ENCODE measurements at regions not wholly inside any gene's neighbourhood (a gene's known extent, or its start where the extent isn't known, plus 50 kb on each side); places are given as distances from the start of the nearest gene placed in this dataset.

DNA sequence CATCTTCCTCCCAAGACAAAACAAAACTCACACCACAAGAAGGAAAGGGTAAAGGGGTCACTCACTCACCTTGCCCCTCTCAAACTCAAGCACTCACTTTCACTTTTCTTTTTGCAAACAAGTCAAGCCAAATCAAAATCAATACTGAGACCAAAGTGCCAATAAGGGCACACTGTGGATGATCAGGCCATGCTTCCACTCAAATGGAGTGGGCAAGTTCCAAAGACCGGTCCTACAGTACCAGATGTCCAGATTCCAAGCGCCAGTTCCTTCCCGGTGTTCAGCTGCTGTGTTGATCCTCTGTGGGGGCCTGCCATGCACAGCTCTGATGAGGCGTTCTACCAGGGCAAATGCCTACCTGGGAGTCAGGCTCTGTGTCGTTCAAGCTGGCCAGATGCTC, 162.6 kb upstream of the GRIK2 start:
- TF ChIP-seq, protein P1, sequence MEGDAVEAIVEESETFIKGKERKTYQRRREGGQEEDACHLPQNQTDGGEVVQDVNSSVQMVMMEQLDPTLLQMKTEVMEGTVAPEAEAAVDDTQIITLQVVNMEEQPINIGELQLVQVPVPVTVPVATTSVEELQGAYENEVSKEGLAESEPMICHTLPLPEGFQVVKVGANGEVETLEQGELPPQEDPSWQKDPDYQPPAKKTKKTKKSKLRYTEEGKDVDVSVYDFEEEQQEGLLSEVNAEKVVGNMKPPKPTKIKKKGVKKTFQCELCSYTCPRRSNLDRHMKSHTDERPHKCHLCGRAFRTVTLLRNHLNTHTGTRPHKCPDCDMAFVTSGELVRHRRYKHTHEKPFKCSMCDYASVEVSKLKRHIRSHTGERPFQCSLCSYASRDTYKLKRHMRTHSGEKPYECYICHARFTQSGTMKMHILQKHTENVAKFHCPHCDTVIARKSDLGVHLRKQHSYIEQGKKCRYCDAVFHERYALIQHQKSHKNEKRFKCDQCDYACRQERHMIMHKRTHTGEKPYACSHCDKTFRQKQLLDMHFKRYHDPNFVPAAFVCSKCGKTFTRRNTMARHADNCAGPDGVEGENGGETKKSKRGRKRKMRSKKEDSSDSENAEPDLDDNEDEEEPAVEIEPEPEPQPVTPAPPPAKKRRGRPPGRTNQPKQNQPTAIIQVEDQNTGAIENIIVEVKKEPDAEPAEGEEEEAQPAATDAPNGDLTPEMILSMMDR (conservative IDR thresholded peaks at IDR 0.05; ENCODE audit: low read length): no peak
- H3K4me3 ChIP-seq (ENCODE audit: low read length): no peak overlapping the region
- no peak for DNase-seq (ENCODE audit: low read depth)

DNA sequence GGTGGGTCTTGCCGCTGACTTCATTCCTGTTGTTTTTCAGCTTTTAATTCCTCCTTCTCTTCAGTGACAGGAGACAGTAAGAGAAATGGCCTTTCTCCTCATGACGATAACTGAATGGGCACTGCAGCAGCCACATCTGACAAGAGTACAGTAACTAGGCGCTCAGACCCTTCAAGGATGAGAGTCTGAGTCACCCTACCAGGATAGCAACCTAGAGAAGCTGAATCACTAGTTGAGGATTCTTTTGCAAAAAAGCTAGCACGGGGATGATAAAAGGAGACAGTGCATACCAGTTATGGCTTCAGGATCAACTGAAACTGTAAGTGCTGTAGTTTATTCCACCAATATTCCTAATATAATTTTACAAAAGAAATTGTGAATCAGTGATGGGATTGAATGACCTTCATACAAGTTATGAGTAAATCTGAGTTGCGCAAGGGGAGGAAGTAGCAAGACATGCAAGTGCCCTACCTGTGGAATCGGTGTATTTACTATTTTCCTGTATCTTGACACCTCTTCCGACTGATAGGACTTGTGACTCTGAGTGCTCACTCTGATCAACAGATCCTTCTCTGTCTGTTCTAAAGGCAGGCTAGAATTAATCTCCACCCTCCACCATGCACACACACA, 161.8 kb upstream of the GRIK2 start:
- H3K4me3 ChIP-seq (ENCODE audit: low read length): no peak overlapping the region
- DNase-seq (ENCODE audit: low read depth): no peak
- TF ChIP-seq, protein P1 (conservative IDR thresholded peaks at IDR 0.05; ENCODE audit: low read length): no peak

DNA sequence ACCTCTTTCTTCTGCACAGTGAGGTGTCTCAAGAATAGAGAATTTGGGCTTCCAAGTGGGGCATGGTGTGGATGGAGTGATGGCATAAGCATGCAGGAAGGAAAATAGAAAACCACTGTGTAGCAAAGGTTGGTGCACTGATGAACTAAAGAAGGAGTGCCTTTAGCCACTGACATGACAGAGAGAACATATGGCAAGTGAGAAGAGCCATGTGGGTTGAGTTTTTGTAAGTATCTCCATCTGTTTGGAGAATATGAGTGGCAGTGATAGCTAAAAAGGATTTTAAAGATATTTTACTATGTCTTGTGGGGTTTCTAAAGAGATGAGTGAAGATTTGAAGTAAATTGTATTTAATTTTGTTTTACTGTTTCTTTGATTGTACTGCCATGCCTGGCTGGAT, 160.5 kb upstream of the GRIK2 start:
- H3K4me3 ChIP-seq (ENCODE audit: low read length): no peak overlapping the region
- no peak for DNase-seq (ENCODE audit: low read depth)
- TF ChIP-seq, protein P1 (conservative IDR thresholded peaks at IDR 0.05; ENCODE audit: low read length): no peak

DNA sequence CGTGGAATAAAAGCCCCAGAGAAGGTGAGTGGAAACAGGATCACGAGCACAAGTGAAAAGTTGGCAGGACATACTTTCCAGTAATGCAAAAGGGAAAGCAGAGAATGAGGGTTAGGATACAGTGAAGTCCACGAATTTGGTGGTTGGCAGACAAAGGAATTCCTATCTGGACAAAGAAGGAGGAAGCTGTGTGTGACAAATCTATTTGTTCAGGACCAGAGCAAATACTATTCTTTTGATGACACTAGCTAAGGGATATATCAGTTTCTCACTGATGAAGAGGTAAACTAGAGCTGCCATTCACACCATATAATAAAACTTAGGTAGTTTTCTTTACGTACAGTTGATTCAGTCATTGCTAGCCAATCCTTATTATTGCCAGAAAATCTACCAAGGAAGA, 156.8 kb upstream of the GRIK2 start:
- TF ChIP-seq, protein P1 (conservative IDR thresholded peaks at IDR 0.05; ENCODE audit: low read length): no peak
- DNase-seq (ENCODE audit: low read depth): no peak
- no peak overlapping the region for H3K4me3 ChIP-seq (ENCODE audit: low read length)

DNA sequence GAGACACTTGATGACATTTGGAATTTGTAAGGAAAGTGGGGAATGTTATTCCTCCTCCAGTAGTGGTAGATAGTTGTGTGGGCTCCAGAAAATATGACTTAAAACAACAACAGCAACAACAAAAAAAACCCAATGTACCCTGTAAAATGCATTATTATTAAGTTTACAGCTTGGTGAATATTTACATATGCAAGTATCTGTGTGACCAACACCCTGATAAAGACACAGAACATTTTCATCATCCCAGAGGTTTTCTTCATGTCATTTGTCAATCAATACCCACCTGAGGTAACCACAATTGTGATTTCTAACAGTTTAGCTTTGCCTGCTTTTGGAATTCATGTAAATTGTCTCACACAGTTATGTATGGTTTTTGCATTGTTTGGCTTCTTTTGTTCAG, 152.1 kb upstream of the GRIK2 start:
- TF ChIP-seq, protein P1 (conservative IDR thresholded peaks at IDR 0.05; ENCODE audit: low read length): no peak
- no peak overlapping the region for H3K4me3 ChIP-seq (ENCODE audit: low read length)
- no peak for DNase-seq (ENCODE audit: low read depth)

DNA sequence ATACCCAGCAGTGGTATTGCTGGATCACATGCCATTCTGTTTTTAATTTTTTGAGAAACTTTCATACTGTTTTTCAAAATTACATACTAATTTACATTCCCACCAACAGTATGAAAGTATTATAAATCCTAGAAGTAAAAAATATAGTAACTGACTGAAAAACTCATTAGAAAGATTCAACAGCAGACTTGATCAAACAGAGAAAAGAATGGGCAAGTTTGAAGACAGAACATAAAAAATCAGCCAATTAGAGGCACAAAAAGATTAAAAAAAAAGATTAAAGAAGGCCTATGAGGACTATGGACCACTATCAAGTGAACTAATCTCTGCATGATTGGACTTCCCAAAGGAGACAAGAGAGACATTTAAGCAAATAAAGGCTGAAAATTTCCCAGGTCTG, 144.0 kb upstream of the GRIK2 start:
- DNase-seq (ENCODE audit: low read depth): no peak
- TF ChIP-seq, protein P1 (conservative IDR thresholded peaks at IDR 0.05; ENCODE audit: low read length): no peak
- no peak overlapping the region for H3K4me3 ChIP-seq (ENCODE audit: low read length)

DNA sequence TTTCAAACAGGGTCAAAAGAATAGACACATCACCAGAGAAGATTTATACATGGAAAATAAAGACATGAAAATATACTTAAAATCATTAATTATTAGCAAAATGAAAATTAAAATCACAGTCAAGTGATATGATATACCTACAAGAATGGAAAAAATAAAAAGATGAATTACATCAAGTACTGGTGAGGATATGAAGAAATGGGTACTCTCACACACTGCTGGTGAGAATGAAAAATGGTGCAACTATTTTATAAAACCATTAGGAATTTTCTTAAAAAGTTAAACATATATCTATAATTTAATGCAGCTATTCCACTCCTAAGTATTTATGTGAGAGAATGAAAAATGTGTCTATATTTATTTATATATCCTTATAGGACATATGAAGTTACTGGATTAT, 136.3 kb upstream of the GRIK2 start:
- TF ChIP-seq, protein P1 (conservative IDR thresholded peaks at IDR 0.05; ENCODE audit: low read length): no peak
- DNase-seq (ENCODE audit: low read depth): no peak
- H3K4me3 ChIP-seq (ENCODE audit: low read length): no peak overlapping the region

All from AG10803 (cell line).